Transverse colon (tissue), 3 donors: ENCODE measurements at regions not wholly inside any gene's neighbourhood (a gene's known extent, or its start where the extent isn't known, plus 50 kb on each side); places are given as distances from the start of the nearest gene placed in this dataset.

Source experiments
- EP300 ChIP-seq: sonication (generic); formaldehyde crosslinking; IDR thresholded peaks from one replicate; pipeline ENCODE4 v1.6.1; 2017; ENCODE audit warnings: antibody characterized with exemption, low read depth
- TF ChIP-seq, protein P1 (sequence below), 5 experiments: fragments of 200-600 bp in 3 of 5; fragments of 450-650 bp in 2 of 5; sonication (generic) in 3 of 5; IDR thresholded peaks; 1 replicate in 2 of 5; 2 replicates in 3 of 5; pipeline ENCODE4 v1.5.1; 2016 to 2017; ENCODE audit warnings: antibody characterized with exemption in 5 of 5, inconsistent platforms in 3 of 5, mild to moderate bottlenecking in 2 of 5, moderate library complexity in 1 of 5

DNA sequence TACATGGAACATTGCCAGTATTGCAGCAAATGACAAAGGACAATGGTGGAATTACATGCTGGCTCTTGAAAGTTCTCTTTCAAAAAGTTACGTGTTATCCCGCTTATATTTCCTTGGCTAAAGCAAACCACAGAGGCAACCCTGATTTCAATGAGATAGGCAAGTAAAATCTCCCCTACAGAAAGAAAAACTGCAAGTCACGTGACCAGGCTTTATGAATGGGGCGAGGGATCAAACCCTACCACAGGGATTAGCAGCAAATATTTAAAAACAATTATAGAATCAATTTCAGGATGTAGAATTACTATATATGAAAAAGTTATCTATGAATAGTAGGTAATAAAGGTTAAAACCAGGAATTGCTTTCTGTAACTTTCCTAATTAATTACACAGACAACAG lies 603.4 kb upstream of the GBE1 start:
- TF ChIP-seq, protein P1, sequence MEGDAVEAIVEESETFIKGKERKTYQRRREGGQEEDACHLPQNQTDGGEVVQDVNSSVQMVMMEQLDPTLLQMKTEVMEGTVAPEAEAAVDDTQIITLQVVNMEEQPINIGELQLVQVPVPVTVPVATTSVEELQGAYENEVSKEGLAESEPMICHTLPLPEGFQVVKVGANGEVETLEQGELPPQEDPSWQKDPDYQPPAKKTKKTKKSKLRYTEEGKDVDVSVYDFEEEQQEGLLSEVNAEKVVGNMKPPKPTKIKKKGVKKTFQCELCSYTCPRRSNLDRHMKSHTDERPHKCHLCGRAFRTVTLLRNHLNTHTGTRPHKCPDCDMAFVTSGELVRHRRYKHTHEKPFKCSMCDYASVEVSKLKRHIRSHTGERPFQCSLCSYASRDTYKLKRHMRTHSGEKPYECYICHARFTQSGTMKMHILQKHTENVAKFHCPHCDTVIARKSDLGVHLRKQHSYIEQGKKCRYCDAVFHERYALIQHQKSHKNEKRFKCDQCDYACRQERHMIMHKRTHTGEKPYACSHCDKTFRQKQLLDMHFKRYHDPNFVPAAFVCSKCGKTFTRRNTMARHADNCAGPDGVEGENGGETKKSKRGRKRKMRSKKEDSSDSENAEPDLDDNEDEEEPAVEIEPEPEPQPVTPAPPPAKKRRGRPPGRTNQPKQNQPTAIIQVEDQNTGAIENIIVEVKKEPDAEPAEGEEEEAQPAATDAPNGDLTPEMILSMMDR (IDR thresholded peaks at IDR 0.05): no peak
- TF ChIP-seq EP300: no peak
